GM18861 (cell line): ENCODE measurements at regions not wholly inside any gene's neighbourhood (a gene's known extent, or its start where the extent isn't known, plus 50 kb on each side); places are given as distances from the start of the nearest gene placed in this dataset.
"Not testable (repeated sequence)": the region's sequence is repeated elsewhere in the genome, so short reads cannot be mapped to it uniquely, and the experiment has no call there.

Source experiments
- ATAC-seq: cut with Tn5 transposase; IDR thresholded peaks from one replicate; pipeline ENCODE4 v1.9.1; 2021; ENCODE audit not compliant: unreplicated experiment

DNA sequence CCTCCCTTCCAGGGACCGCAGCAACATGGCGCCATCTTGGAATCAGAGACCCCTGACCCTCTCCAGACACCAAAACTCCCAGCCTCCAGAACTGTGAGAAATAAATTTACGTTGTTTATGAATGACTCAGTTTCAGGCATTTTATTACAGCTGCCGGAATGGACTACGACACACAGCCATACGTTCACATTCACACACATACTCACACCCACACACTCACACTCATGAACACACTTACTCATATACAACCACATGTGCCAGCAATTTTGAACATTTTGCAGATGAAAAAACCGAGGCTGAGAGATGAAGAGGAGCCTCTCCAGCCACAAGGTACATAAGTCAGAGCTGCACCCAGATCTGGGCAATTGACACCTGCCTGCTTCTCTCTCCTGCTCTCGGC is 151.0 kb upstream of the RAB4A start:
- no peak for ATAC-seq

GRCh38 chr1:229121845-229122436 is 149.0 kb upstream of the RAB4A start:
- no peak for ATAC-seq

DNA sequence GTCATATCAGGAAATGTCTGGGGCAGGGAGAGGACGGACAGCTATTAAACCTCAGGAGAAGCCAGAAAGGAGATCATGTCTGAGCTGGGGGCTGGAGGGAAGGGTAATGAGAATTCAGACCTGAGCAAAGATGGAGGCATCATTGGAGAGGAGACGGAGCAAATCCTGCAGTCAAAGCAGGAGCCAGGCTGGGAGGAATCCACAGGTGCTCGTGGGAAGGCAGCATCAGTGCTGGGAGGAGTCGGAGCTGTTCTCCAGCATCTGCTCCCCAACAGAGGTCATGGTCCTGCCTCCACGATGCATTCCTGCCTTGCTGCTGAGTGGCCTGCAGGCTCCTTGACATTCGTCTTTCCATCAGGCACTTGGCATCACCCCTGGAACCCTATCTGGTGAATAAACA is 148.3 kb upstream of the RAB4A start:
- ATAC-seq = no peak

GRCh38 chr1:229124116-229124515 is 146.8 kb upstream of the RAB4A start:
- ATAC-seq = no peak

GRCh38 chr1:229124520-229125124 is 146.3 kb upstream of the RAB4A start:
- no peak for ATAC-seq

- ATAC-seq = no peak
Observed at GRCh38 chr1:229127301-229127700, 143.6 kb upstream of the RAB4A start.

GRCh38 chr1:229128066-229128608 is 142.8 kb upstream of the RAB4A start:
- no peak for ATAC-seq

DNA sequence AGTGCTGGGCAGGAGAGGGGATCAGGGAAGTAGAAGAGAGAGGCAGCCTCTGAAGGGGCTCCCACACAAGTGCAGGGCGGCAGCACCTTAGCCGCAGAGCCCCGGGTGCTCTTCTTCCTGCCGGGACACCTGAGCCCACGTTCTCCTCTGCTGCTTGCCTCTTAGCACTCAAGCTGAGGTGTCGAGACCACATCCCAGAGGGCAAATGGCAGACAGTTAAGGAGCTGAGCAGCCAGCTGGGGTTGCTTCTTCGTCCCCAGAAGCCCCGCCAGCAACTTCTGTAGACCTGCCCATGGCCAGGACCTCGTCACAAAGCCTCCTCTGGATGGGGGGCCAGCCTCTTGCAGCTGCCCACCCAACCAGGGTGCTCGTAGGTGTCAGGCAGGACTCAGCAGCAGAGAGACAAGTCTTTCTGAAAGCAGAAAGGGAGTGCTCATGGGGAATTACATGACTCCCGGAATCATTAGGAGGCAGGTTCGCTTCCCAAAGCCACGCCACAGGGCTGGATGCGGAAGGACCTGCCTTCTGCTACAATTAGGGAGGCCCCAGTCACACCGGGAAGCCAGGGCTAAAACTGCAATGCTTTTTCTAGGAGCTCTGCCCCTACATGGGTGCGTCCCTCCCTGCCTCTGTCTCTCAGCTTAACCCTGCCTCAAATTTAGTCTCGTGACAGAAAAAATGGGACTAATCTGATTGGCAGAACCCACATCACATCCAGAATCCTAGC is 141.4 kb upstream of the RAB4A start:
- no peak for ATAC-seq

DNA sequence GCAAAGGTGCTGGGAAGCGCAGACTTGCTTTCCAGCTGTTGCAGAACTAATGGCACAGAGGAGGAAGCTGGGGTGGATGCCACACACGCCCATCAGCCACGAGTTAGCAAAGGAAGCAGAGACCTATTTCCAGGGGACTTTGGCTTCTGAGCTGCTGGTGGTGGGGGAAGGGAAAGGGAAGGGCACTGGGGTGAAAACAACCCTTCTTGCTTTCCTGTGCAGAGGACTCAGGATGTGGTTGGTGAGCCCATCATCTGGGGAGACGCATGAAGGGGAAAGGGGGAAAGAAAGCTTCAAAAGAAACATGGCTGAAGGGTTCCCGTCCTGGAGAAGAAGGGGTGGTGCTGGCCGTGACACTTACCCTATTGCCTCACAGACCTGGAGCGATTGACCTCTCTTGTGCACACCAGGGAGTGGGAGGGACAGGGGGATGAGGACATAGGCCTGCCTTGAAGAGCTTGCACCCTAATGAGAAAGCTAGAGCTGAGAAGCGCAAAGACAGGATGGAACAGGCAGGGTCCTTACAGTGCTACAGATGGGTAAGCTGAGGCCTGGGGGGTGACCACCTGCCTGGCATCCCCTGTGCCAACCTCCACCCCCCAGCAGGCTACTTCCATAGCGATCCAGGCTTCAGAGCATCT is 140.8 kb upstream of the RAB4A start:
- ATAC-seq = no peak

DNA sequence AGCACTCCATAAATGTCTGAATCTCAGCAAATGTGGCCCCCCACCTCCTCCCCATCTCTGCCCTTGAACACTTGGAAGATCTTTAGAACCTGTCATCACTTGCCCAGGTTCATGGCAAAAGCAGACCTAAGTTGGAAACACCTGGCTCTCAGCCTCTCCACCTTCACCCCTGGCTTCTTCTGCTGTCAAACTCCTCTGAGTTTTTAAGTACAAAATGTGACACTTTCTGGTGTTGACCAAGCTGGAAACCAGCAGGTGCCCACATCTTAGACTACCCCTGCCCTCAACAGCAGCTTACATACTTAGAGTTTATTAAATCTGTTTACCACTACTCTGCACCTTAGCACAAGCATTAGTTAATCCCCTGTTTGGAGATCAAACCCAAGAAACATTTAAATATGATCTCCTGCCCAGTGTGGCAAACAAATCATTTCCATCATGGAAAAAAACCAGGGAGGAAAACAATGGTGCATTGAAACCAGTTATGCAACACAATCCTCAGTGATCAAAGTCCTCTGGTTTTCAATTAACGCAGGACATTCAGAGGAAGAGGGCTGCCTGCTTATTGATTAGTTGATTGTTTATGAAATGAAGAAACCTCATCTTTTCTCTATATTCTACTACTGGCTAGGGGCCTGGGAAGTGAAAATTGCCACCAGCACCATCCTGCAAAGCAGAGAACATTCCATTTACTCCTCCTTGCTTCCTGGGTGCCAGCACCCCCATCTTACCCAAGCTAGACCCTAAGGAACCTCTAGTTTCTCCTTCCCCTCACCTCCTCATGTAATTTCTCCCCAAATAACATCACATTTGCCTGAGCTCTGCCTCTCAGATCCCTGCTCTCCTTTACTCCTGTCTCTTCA is 139.4 kb upstream of the RAB4A start:
- ATAC-seq = no peak

DNA sequence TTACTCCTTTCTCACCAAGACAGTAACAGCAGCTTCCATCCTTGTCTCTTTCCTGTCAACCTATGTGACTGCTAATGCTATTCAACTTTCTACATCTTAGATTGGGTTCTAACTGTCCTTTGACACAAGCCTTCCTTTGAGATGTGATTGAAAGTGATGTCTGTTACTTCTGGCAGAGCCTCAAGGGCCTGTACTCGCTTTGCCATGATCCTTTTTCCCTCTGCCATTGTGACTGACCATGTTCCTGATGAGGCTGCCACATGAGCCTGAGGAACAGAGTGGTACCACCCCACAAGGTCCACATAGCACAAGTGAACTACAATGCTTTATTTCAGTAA is 138.8 kb upstream of the RAB4A start:
- ATAC-seq = no peak

- ATAC-seq = no peak
Observed at GRCh38 chr1:229132706-229133105, 138.2 kb upstream of the RAB4A start.

GRCh38 chr1:229133151-229133550 is 137.8 kb upstream of the RAB4A start:
- ATAC-seq = no peak

DNA sequence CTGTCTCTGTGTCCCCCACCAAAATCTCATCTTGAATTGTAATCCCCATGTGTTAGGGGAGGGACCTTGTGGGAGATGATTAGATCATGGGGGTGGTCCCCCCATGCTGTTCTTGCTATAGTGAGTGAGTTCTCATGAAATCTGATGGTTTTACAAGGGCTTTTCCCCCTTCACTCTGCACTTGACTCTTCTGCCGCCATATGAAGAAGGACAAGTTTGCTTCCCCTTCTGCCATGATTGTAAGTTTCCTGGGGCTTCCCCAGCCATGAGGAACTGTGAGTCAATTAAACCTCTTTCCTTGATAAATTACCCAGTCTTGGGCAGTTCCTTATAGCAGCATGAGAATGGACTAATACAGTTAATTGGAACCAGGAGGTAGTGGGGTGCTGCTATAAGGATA is 137.1 kb upstream of the RAB4A start:
- no peak for ATAC-seq

GRCh38 chr1:229134381-229135217 is 136.3 kb upstream of the RAB4A start:
- not testable (repeated sequence) for ATAC-seq

GRCh38 chr1:229135773-229136172 is 135.1 kb upstream of the RAB4A start:
- no peak for ATAC-seq

- no peak for ATAC-seq
Observed at GRCh38 chr1:229136822-229137221, 134.1 kb upstream of the RAB4A start.

GRCh38 chr1:229137271-229137670 is 133.6 kb upstream of the RAB4A start:
- ATAC-seq = no peak

- no peak for ATAC-seq
Observed at GRCh38 chr1:229138058-229138457, 132.9 kb upstream of the RAB4A start.
